IMR-90 (cell line): ENCODE measurements at regions not wholly inside any gene's neighbourhood (a gene's known extent, or its start where the extent isn't known, plus 50 kb on each side); places are given as distances from the start of the nearest gene placed in this dataset.
"Not testable (repeated sequence)": the region's sequence is repeated elsewhere in the genome, so short reads cannot be mapped to it uniquely, and the experiment has no call there.

Experiments
- ATAC-seq: fragments of 200-7000 bp; cut with Tn5 transposase; 2 replicates; pipeline ENCODE4 v1.9.1; 2020; ENCODE audit warnings: low read depth, mild to moderate bottlenecking, moderate library complexity
- BruUV-seq: library from RNA; stranded (reverse); fragments of 400-500 nt; replicated peaks from 2 replicates; lab custom pipeline; 2021; lab: Mats Ljungman, UMichigan
- CTCF ChIA-PET: fragments of 300-600 bp; formaldehyde crosslinking; extraction: SDS; loops from one replicate; lab custom pipeline; 2021; ENCODE audit warnings: antibody characterized with exemption; lab: Yijun Ruan, JAX
- POLR2A ChIA-PET: fragments of 300-600 bp; sonication (Branson Sonifier 250); formaldehyde crosslinking; loops from one replicate; lab custom pipeline; 2022; ENCODE audit warnings: antibody characterized with exemption; ENCODE audit not compliant: unreplicated experiment; lab: Charles Lee
- DNase-seq: peaks from one replicate; pipeline ENCODE4 v3.0.0; 2013
- H2AFZ ChIP-seq: replicated peaks from 2 replicates; pipeline ENCODE3; 2013; ENCODE audit warnings: low read length, mild to moderate bottlenecking; ENCODE audit not compliant: poor library complexity
- H2AK5ac ChIP-seq: 2 replicates; pipeline ENCODE4 v1.6.1; 2013; ENCODE audit warnings: low read depth, low read length, inconsistent platforms
- H2AK9ac ChIP-seq: replicated peaks from 2 replicates; pipeline ENCODE3; 2013; ENCODE audit warnings: mild to moderate bottlenecking, low read depth, low read length, moderate library complexity; ENCODE audit not compliant: poor library complexity
- H2BK120ac ChIP-seq: 2 replicates; pipeline ENCODE4 v1.6.1; 2013; ENCODE audit warnings: low read depth, low read length, inconsistent platforms
- H2BK15ac ChIP-seq: 3 replicates; pipeline ENCODE4 v1.6.1; 2013; ENCODE audit warnings: low read depth, low read length, inconsistent platforms
- H2BK20ac ChIP-seq: 2 replicates; pipeline ENCODE4 v1.6.1; 2013; ENCODE audit warnings: low read depth, mild to moderate bottlenecking, inconsistent platforms, low read length, moderate library complexity
- H2BK5ac ChIP-seq: 2 replicates; pipeline ENCODE4 v1.6.1; 2013; ENCODE audit warnings: mild to moderate bottlenecking, low read depth, low read length, inconsistent platforms; ENCODE audit not compliant: poor library complexity, severe bottlenecking
- H3K14ac ChIP-seq: replicated peaks from 2 replicates; pipeline ENCODE4 v1.6.1; 2013; ENCODE audit warnings: low read depth, low read length, inconsistent platforms
- H3K18ac ChIP-seq: 2 replicates; pipeline ENCODE4 v1.6.1; 2013; ENCODE audit warnings: low read depth, low read length, control low read depth
- H3K23ac ChIP-seq: 2 replicates; pipeline ENCODE4 v1.6.1; 2013; ENCODE audit warnings: low read depth, low read length, inconsistent platforms
- H3K27ac ChIP-seq: 2 replicates; pipeline ENCODE4 v1.5.1; 2013; ENCODE audit warnings: mild to moderate bottlenecking, control low read depth, low read length; ENCODE audit not compliant: insufficient read depth
- H3K27me3 ChIP-seq: 2 replicates; pipeline ENCODE4 v1.6.1; 2013; ENCODE audit warnings: low read length; ENCODE audit not compliant: control insufficient read depth, insufficient read depth
- H3K36me3 ChIP-seq: 2 replicates; pipeline ENCODE4 v1.6.1; 2013; ENCODE audit warnings: low read length, mixed read lengths; ENCODE audit not compliant: control insufficient read depth, insufficient read depth
- H3K4ac ChIP-seq: 2 replicates; pipeline ENCODE4 v1.6.1; 2013; ENCODE audit warnings: low read depth, low read length, inconsistent platforms
- H3K4me1 ChIP-seq: 2 replicates; pipeline ENCODE4 v1.6.1; 2013; ENCODE audit warnings: low read length, mixed read lengths; ENCODE audit not compliant: control insufficient read depth, insufficient read depth
- H3K4me2 ChIP-seq: 2 replicates; pipeline ENCODE4 v1.6.1; 2013; ENCODE audit warnings: low read depth, mild to moderate bottlenecking, control low read depth, low read length, moderate library complexity
- H3K4me3 ChIP-seq: 2 replicates; pipeline ENCODE4 v1.5.1; 2013; ENCODE audit warnings: low read depth, mild to moderate bottlenecking, control low read depth, low read length, moderate library complexity; ENCODE audit not compliant: insufficient read depth
- H3K56ac ChIP-seq: 2 replicates; pipeline ENCODE4 v1.6.1; 2013; ENCODE audit warnings: low read length, inconsistent platforms; ENCODE audit not compliant: insufficient read depth; ENCODE audit errors: extremely low read depth
- H3K79me1 ChIP-seq, 2 experiments: 2 replicates each; pipeline ENCODE4 v1.6.1; 2013; ENCODE audit warnings: low read length in 2 of 2, inconsistent platforms in 1 of 2, low read depth in 1 of 2
- H3K9ac ChIP-seq: 2 replicates; pipeline ENCODE4 v1.6.1; 2013; ENCODE audit warnings: low read depth, low read length, control low read depth
- H3K9me1 ChIP-seq: 2 replicates; pipeline ENCODE4 v1.6.1; 2013; ENCODE audit warnings: low read length, inconsistent platforms; ENCODE audit not compliant: insufficient read depth
- H3K9me3 ChIP-seq: 2 replicates; pipeline ENCODE4 v1.6.1; 2013; ENCODE audit warnings: low read length; ENCODE audit not compliant: control insufficient read depth, insufficient read depth
- H4K20me1 ChIP-seq: 2 replicates; pipeline ENCODE4 v1.6.1; 2013; ENCODE audit warnings: low read length, inconsistent platforms; ENCODE audit not compliant: insufficient read depth
- H4K5ac ChIP-seq: 2 replicates; pipeline ENCODE4 v1.6.1; 2013; ENCODE audit warnings: mild to moderate bottlenecking, low read depth, low read length, control low read depth
- H4K8ac ChIP-seq, 2 experiments: 2 replicates each; pipeline ENCODE4 v1.6.1; 2013; ENCODE audit warnings: low read depth in 2 of 2, low read length in 2 of 2, control low read depth in 1 of 2, inconsistent platforms in 1 of 2
- H4K91ac ChIP-seq: 2 replicates; pipeline ENCODE4 v1.6.1; 2013; ENCODE audit warnings: low read depth, low read length, inconsistent platforms; ENCODE audit not compliant: insufficient read depth
- RAD21 ChIP-seq: IDR thresholded peaks from 2 replicates; pipeline ENCODE4 v1.6.1; 2012; ENCODE audit warnings: low read length, improper control_type of control experiment
- WGBS, 2 experiments: methylation state at CpG; one replicate each; pipeline versions ENCODE4 v1.1.5 to v1.1.7; 2013; ENCODE audit warnings: missing lambda C conversion rate in 2 of 2; ENCODE audit not compliant: insufficient read length in 1 of 2; ENCODE audit errors: extremely low coverage in 2 of 2; 5-methylcytosine and 5-hydroxymethylcytosine counted together
- dilution Hi-C: fragments of 300-500 bp; cut with HindIII; formaldehyde crosslinking; loops from one replicate; pipeline ENCODE4 v1.14.3; 2018; ENCODE audit warnings: low sequenced_read_pairs; ENCODE audit not compliant: unreplicated experiment
- in situ Hi-C: fragments of 300-500 bp; cut with MboI; formaldehyde crosslinking; loops from 3 replicates; pipeline ENCODE4 v1.14.3; 2019; ENCODE audit warnings: low sequenced_read_pairs, inconsistent platforms, mixed read lengths
- intact Hi-C: fragments of 100-400 bp; cut with micrococcal nuclease; formaldehyde crosslinking; loops from 2 replicates; pipeline ENCODE4 v1.10.0; 2022
- TF ChIP-seq, protein P1 (sequence below): fragments of 150-350 bp; IDR thresholded peaks from 2 replicates; pipeline ENCODE4 v1.6.1; 2017; ENCODE audit warnings: mild to moderate bottlenecking, antibody characterized with exemption, low read length, low read depth

GRCh38 chr2:71959494-71959893, 188.2 kb downstream of the CYP26B1 start:
- no TSS peak for BruUV-seq
- Histone ChIP-seq H2AK9ac (no peak overlapping the region), H2BK15ac (no peak overlapping the region), H3K23ac (no peak overlapping the region), H3K18ac (no peak overlapping the region), H2BK120ac (no peak overlapping the region), H3K27me3 (peaks cover 8% of the 10 kb centered on the region), H2AK5ac (no peak overlapping the region), H4K5ac (no peak overlapping the region), H3K36me3 (no peaks in the 10 kb centered on the region), H4K20me1 (no peaks in the 10 kb centered on the region), H4K8ac (no peak overlapping the region), H3K79me1 (no peaks in the 10 kb centered on the region), H3K9ac (no peak overlapping the region), H2BK5ac (no peak overlapping the region), H3K14ac (no peak overlapping the region), H3K56ac (no peak overlapping the region), H3K9me3 (no peaks in the 10 kb centered on the region; the same call in 1 of the 2 replicates), H3K27ac (no peak overlapping the region), H3K4ac (no peak overlapping the region), H2BK20ac (no peak overlapping the region), H3K4me1 (no peaks in the 10 kb centered on the region), H3K4me3 (no peak overlapping the region), H2AFZ (no peak overlapping the region), H4K91ac (no peak overlapping the region), H3K4me2 (no peak overlapping the region), H3K9me1 (no peaks in the 10 kb centered on the region)
- intact Hi-C loops, result no loop called here
- no peak for DNase-seq
- no peak for ATAC-seq
- TF ChIP-seq, protein P1, sequence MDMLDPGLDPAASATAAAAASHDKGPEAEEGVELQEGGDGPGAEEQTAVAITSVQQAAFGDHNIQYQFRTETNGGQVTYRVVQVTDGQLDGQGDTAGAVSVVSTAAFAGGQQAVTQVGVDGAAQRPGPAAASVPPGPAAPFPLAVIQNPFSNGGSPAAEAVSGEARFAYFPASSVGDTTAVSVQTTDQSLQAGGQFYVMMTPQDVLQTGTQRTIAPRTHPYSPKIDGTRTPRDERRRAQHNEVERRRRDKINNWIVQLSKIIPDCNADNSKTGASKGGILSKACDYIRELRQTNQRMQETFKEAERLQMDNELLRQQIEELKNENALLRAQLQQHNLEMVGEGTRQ, result no peak
- no peak for TF ChIP-seq RAD21
- ChIA-PET CTCF (no interaction called here), POLR2A (no interaction called here)
- dilution Hi-C loops, result no loop called here
- in situ Hi-C loops, result no loop called here

GRCh38 chr2:71958426-71958825, 189.2 kb downstream of the CYP26B1 start:
- ATAC-seq, intact Hi-C loops, BruUV-seq: not testable (repeated sequence)

More at GRCh38 chr2:71958426-71958825, 189.2 kb downstream of the CYP26B1 start:
- H4K5ac ChIP-seq, H3K9me1 ChIP-seq, CTCF ChIA-PET, H3K9ac ChIP-seq, H2AK5ac ChIP-seq, in situ Hi-C loops, H3K27me3 ChIP-seq, H3K4ac ChIP-seq, H3K36me3 ChIP-seq, H2BK20ac ChIP-seq, H3K79me1 ChIP-seq, H4K91ac ChIP-seq, H3K23ac ChIP-seq, H3K9me3 ChIP-seq, H3K4me1 ChIP-seq, H2AFZ ChIP-seq, H2AK9ac ChIP-seq, H3K14ac ChIP-seq, H4K8ac ChIP-seq, H2BK15ac ChIP-seq, H3K4me3 ChIP-seq, dilution Hi-C loops, H3K4me2 ChIP-seq, DNase-seq, POLR2A ChIA-PET, H3K18ac ChIP-seq, H3K27ac ChIP-seq, H3K56ac ChIP-seq, H2BK120ac ChIP-seq, H4K20me1 ChIP-seq, H2BK5ac ChIP-seq: not testable (repeated sequence)
- WGBS, 2 experiments, result no CpG with 5 or more reads among the region's 1 CpG
